Thoracic aorta (tissue), 2 donors: ENCODE measurements at regions not wholly inside any gene's neighbourhood (a gene's known extent, or its start where the extent isn't known, plus 50 kb on each side); places are given as distances from the start of the nearest gene placed in this dataset.

Source experiments
- ATAC-seq: fragments of 150-250 bp; one replicate; pipeline ENCODE4 v1.8.0; 2017; ENCODE audit warnings: low read depth; ENCODE audit not compliant: insufficient number of reproducible peaks, low FRiP score
- DNase-seq: peaks from one replicate; pipeline ENCODE4 v3.0.0-alpha.2; 2020; ENCODE audit warnings: low spot score
- H3K27ac ChIP-seq, 2 donors: fragments of 200-600 bp; sonication (generic); 1 replicate in 1 of 2; 2 replicates in 1 of 2; pipeline ENCODE4 v1.5.1; 2016; ENCODE audit warnings: mild to moderate bottlenecking in 2 of 2, moderate library complexity in 2 of 2
- H3K27me3 ChIP-seq: fragments of 200-600 bp; sonication (generic); replicated peaks from 2 replicates; pipeline ENCODE4 v1.6.0; 2016; ENCODE audit warnings: mild to moderate bottlenecking; ENCODE audit not compliant: insufficient read depth
- H3K36me3 ChIP-seq: fragments of 200-600 bp; sonication (generic); one replicate; pipeline ENCODE4 v1.5.1; 2016
- H3K4me1 ChIP-seq, 2 donors: fragments of 200-600 bp; sonication (generic); 1 replicate in 1 of 2; 2 replicates in 1 of 2; pipeline versions ENCODE4 v1.5.1 to v1.6.0; 2016; ENCODE audit warnings: low read depth in 2 of 2, mild to moderate bottlenecking in 1 of 2; ENCODE audit not compliant: control insufficient read depth in 1 of 2
- H3K4me3 ChIP-seq: fragments of 200-600 bp; sonication (generic); 2 replicates; pipeline ENCODE4 v1.5.1; 2016; ENCODE audit warnings: mild to moderate bottlenecking
- H3K9me3 ChIP-seq: fragments of 200-600 bp; sonication (generic); 2 replicates; pipeline ENCODE4 v1.5.1; 2016
- CTCF ChIP-seq: fragments of 200-600 bp; sonication (generic); IDR thresholded peaks from one replicate; pipeline ENCODE4 v1.5.1; 2019; ENCODE audit warnings: antibody characterized with exemption

- ATAC-seq (no peak), DNase-seq (no peak)
- no peaks in the 10 kb centered on the region for H3K27me3 ChIP-seq
- no peaks in the 10 kb centered on the region for H3K9me3 ChIP-seq
- peaks cover 0 to 5% of the 10 kb centered on the region in 2 donors for H3K4me1 ChIP-seq
- no peak for TF ChIP-seq CTCF
- H3K4me3 ChIP-seq, result no peak overlapping the region
- no peaks in the 10 kb centered on the region for H3K36me3 ChIP-seq
- no peak overlapping the region for H3K27ac ChIP-seq
Measured at GRCh38 chr5:32514806-32515205, 70.3 kb upstream of the ZFR start.

GRCh38 chr5:32512926-32513325, 68.4 kb upstream of the ZFR start:
- Histone ChIP-seq H3K36me3 (no peaks in the 10 kb centered on the region), H3K27ac (no peak overlapping the region), H3K27me3 (no peaks in the 10 kb centered on the region), H3K9me3 (no peaks in the 10 kb centered on the region), H3K4me1 (peaks cover 0 to 3% of the 10 kb centered on the region in 2 donors), H3K4me3 (no peak overlapping the region)
- ATAC-seq, result no peak
- no peak for DNase-seq
- TF ChIP-seq CTCF, result no peak

GRCh38 chr5:32511776-32512374, 67.3 kb upstream of the ZFR start:
- Histone ChIP-seq H3K4me1 (peaks cover 4 to 14% of the 10 kb centered on the region in 2 donors), H3K4me3 (no peak overlapping the region), H3K27me3 (no peaks in the 10 kb centered on the region), H3K27ac (no peak overlapping the region), H3K36me3 (no peaks in the 10 kb centered on the region), H3K9me3 (no peaks in the 10 kb centered on the region)
- no peak for TF ChIP-seq CTCF
- no peak for DNase-seq
- ATAC-seq, result no peak

GRCh38 chr5:32510860-32511259, 66.3 kb upstream of the ZFR start:
- Histone ChIP-seq H3K4me3 (no peak overlapping the region), H3K27ac (no peak overlapping the region), H3K27me3 (no peaks in the 10 kb centered on the region), H3K4me1 (peaks cover 11 to 24% of the 10 kb centered on the region in 2 donors), H3K36me3 (no peaks in the 10 kb centered on the region), H3K9me3 (no peaks in the 10 kb centered on the region)
- no peak for TF ChIP-seq CTCF
- no peak for ATAC-seq
- no peak for DNase-seq

GRCh38 chr5:32508806-32509805, 64.6 kb upstream of the ZFR start:
- Histone ChIP-seq H3K27me3 (no peaks in the 10 kb centered on the region), H3K27ac (no peak overlapping the region), H3K9me3 (no peaks in the 10 kb centered on the region), H3K4me3 (no peak overlapping the region), H3K4me1 (peaks cover 23 to 42% of the 10 kb centered on the region in 2 donors), H3K36me3 (no peaks in the 10 kb centered on the region)
- no peak for TF ChIP-seq CTCF
- DNase-seq, result no peak
- no peak for ATAC-seq
